Stimulated activated CD8-positive, alpha-beta memory T cell treated with anti-CD3 and anti-CD28 coated beads, Interleukin-15, amount 100 ng/mL, for 1 hour (primary cell): ENCODE measurements at regions not wholly inside any gene's neighbourhood (a gene's known extent, or its start where the extent isn't known, plus 50 kb on each side); places are given as distances from the start of the nearest gene placed in this dataset.
"Not testable (repeated sequence)": the region's sequence is repeated elsewhere in the genome, so short reads cannot be mapped to it uniquely, and the experiment has no call there.

Source experiments
- DNase-seq: peaks from one replicate; pipeline ENCODE4 v3.0.0-alpha.2; 2020; ENCODE audit warnings: low read depth

DNA sequence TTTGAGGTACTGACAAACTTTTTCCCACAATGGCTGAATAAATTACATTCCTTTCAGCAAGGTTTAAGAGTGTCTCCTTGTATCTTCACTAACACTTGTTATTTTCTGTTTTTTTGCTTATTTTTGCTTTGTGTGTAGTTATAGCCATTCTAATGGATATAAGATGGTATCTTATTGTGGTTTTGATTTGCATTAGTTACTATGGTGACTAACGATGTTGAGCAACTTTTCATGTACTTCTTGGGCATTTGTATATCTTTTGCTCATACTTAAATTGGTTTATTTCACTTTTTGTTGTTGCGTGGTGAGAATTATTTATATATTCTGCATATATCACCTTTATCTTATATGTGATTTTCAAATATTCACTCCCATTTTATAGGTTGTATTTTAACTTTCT, 79.9 kb upstream of the FSIP2 start:
- no peak for DNase-seq

GRCh38 chr2:185663811-185664210, 74.8 kb upstream of the FSIP2 start:
- no peak for DNase-seq

GRCh38 chr2:185664384-185664783, 74.2 kb upstream of the FSIP2 start:
- no peak for DNase-seq

DNA sequence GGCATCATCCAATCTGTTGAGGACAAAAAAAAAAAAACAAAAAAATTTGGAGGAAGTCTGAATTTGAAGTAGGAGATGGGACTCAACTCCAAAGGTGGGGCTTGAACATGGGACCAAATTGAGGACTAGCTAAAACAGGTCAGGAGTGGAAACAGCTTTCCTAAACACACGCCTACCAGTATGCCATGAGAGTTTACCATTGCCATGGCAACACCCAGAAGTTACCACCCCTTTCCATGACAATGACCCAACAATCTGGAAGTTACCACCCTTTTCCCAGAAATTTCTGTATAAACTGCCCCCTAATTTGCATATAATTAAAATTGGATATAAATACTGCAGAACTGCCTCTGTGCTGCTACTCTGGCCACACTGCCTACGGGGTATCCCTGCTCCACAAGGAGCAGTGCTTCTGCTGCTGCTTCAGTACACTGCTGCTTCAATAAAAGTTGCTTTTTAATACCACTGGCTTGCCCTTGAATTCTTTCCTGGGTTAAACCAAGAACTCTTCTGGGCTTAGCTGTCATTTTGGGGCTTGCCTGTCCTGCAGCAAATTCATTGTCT, 73.3 kb upstream of the FSIP2 start:
- DNase-seq = no peak

- no peak for DNase-seq
Measured at GRCh38 chr2:185667452-185667851, 71.2 kb upstream of the FSIP2 start.

DNA sequence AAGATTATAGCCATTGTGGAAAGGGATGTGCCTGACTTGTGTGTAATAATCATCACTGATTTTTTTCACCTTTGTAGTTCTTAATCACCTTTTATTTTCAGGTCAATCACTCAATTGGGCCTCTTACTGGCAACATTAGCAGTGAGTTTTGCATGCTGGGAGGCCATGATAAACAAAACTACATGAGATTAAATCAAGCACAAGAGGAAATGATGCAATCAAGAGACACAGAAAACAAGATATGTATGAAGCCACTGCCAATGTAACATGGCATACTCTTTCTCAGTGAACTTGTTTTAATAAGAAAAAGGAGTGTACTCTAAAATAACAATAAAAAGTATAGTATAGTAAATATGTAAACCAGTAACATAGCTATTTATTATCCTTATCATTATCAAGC, 69.9 kb upstream of the FSIP2 start:
- DNase-seq = no peak

DNA sequence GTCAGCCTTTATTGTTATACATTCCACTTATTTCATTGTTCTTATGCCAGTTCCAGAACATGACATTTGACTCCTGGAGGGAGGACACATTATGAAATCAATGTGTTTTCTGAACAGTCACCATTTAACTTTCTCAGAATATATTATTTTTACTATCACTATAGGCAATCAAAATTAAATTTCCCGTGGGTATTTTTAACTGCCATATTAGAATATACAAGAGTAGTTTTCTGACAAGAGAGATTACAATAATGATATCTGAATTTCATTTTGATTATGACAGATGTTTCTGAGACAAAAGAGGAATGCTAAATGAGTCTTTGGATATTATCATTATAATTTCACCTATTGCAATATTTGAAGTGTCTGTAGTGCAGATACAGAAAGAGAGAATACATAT, 64.4 kb upstream of the FSIP2 start:
- no peak for DNase-seq

- no peak for DNase-seq
Measured at GRCh38 chr2:185676316-185676715, 62.3 kb upstream of the FSIP2 start.

GRCh38 chr2:185687001-185687400, 51.6 kb upstream of the FSIP2 start:
- DNase-seq = not testable (repeated sequence)

GRCh38 chr2:185687967-185688366, 50.6 kb upstream of the FSIP2 start:
- DNase-seq = no peak
